CD4-positive, alpha-beta T cell treated with Interleukin-2 at 100 ng/mL for 4 hours (primary cell): ENCODE measurements at regions not wholly inside any gene's neighbourhood (a gene's known extent, or its start where the extent isn't known, plus 50 kb on each side); places are given as distances from the start of the nearest gene placed in this dataset.
"Not testable (repeated sequence)": the region's sequence is repeated elsewhere in the genome, so short reads cannot be mapped to it uniquely, and the experiment has no call there.

Source experiments
- DNase-seq: peaks from one replicate; pipeline ENCODE4 v3.0.0-alpha.2; 2020; ENCODE audit warnings: low spot score

- DNase-seq = no peak
These were observed 139.6 kb upstream of the NRIP1 start for GRCh38 chr21:15204140-15204969.

- DNase-seq = no peak
These were observed 140.1 kb upstream of the NRIP1 start for GRCh38 chr21:15204970-15205286.

GRCh38 chr21:15206514-15206913 lies 141.7 kb upstream of the NRIP1 start:
- DNase-seq = no peak

- no peak for DNase-seq
These were observed 142.4 kb upstream of the NRIP1 start for GRCh38 chr21:15207231-15207630.

GRCh38 chr21:15207635-15208370 lies 143.0 kb upstream of the NRIP1 start:
- no peak for DNase-seq

GRCh38 chr21:15208786-15209185 lies 144.0 kb upstream of the NRIP1 start:
- no peak for DNase-seq

GRCh38 chr21:15209224-15209623 lies 144.4 kb upstream of the NRIP1 start:
- no peak for DNase-seq

- no peak for DNase-seq
These were observed 145.5 kb upstream of the NRIP1 start for GRCh38 chr21:15210235-15210678.

GRCh38 chr21:15211491-15212133 lies 146.8 kb upstream of the NRIP1 start:
- DNase-seq = no peak

GRCh38 chr21:15212206-15212605 lies 147.4 kb upstream of the NRIP1 start:
- no peak for DNase-seq

GRCh38 chr21:15218476-15218875 lies 153.7 kb upstream of the NRIP1 start:
- not testable (repeated sequence) for DNase-seq

GRCh38 chr21:15219039-15219438 lies 154.2 kb upstream of the NRIP1 start:
- DNase-seq = no peak

- DNase-seq = no peak
These were observed 155.1 kb upstream of the NRIP1 start for GRCh38 chr21:15219894-15220293.

GRCh38 chr21:15221799-15222386 lies 157.1 kb upstream of the NRIP1 start:
- DNase-seq = no peak

- DNase-seq = no peak
These were observed 157.9 kb upstream of the NRIP1 start for GRCh38 chr21:15222707-15223106.

- DNase-seq = no peak
These were observed 159.7 kb upstream of the NRIP1 start for GRCh38 chr21:15224346-15225086.

GRCh38 chr21:15227919-15228318 lies 163.1 kb upstream of the NRIP1 start:
- DNase-seq = no peak

GRCh38 chr21:15229390-15229789 lies 164.6 kb upstream of the NRIP1 start:
- no peak for DNase-seq

- no peak for DNase-seq
These were observed 168.8 kb upstream of the NRIP1 start for GRCh38 chr21:15233611-15234010.

GRCh38 chr21:15236111-15236510 lies 171.3 kb upstream of the NRIP1 start:
- DNase-seq = no peak

- no peak for DNase-seq
These were observed 176.0 kb upstream of the NRIP1 start for GRCh38 chr21:15240848-15241247.
